GM23338 (cell line): ENCODE measurements at regions not wholly inside any gene's neighbourhood (a gene's known extent, or its start where the extent isn't known, plus 50 kb on each side); places are given as distances from the start of the nearest gene placed in this dataset.

Source experiments
- CREB1 ChIP-seq: fragments of 250-450 bp; sonication (Bioruptor Pico); IDR thresholded peaks from 2 replicates; pipeline ENCODE4 v1.5.0; 2020; ENCODE audit warnings: low read depth, mild to moderate bottlenecking, moderate library complexity
- CTCF ChIP-seq, 2 experiments: fragments of 200-600 bp in 1 of 2; sonication (generic) in 1 of 2; conservative IDR thresholded peaks; 2 replicates each; pipeline versions ENCODE4 v1.5.1 to v1.6.1; 2016 to 2017; ENCODE audit warnings: antibody characterized with exemption in 2 of 2, low read depth in 2 of 2, mild to moderate bottlenecking in 2 of 2, moderate library complexity in 1 of 2
- EZH2 ChIP-seq: fragments of 200-600 bp; sonication (generic); IDR thresholded peaks from one replicate; pipeline ENCODE4 v1.8.0; 2017; ENCODE audit warnings: antibody characterized with exemption, mild to moderate bottlenecking, low read depth; ENCODE audit not compliant: unreplicated experiment

GRCh38 chr5:57106661-57107060 is 67.2 kb upstream of the GPBP1 start:
- TF ChIP-seq EZH2 (no peak), CTCF (conservative IDR thresholded peaks at IDR 0.05; ENCODE audit: low read depth in 2 of 2) (no peak), CREB1 (CRISPR knock-in tag) (no peak)
